HepG2 (cell line): ENCODE measurements at regions not wholly inside any gene's neighbourhood (a gene's known extent, or its start where the extent isn't known, plus 50 kb on each side); places are given as distances from the start of the nearest gene placed in this dataset.

ENCODE experiments used
- CBFB ChIP-seq: sonication (generic); formaldehyde crosslinking; IDR thresholded peaks from 2 replicates; pipeline ENCODE4 v1.4.0; 2020; ENCODE audit warnings: missing genetic modification reagents
- CREM ChIP-seq, 2 experiments: sonication (generic) in 1 of 2; formaldehyde crosslinking in 1 of 2; IDR thresholded peaks; 2 replicates each; pipeline versions ENCODE4 v1.4.0 to v1.6.1; 2016 to 2020; ENCODE audit warnings: antibody characterized with exemption in 1 of 2, mild to moderate bottlenecking in 1 of 2, missing genetic modification reagents in 1 of 2
- ELF4 ChIP-seq: sonication (generic); formaldehyde crosslinking; IDR thresholded peaks from 2 replicates; pipeline ENCODE4 v1.5.0; 2020; ENCODE audit warnings: missing genetic modification reagents, mild to moderate bottlenecking, moderate library complexity, borderline replicate concordance
- FLYWCH1 ChIP-seq: sonication (generic); formaldehyde crosslinking; IDR thresholded peaks from 2 replicates; pipeline ENCODE4 v1.8.1; 2023; ENCODE audit warnings: mild to moderate bottlenecking, missing genetic modification reagents
- FOSL1 ChIP-seq: sonication (generic); formaldehyde crosslinking; IDR thresholded peaks from 2 replicates; pipeline ENCODE4 v1.9.0; 2021; ENCODE audit warnings: missing genetic modification reagents, borderline replicate concordance
- HNRNPK ChIP-seq: fragments of 200-400 bp; formaldehyde crosslinking; IDR thresholded peaks from 2 replicates; pipeline ENCODE4 v1.6.1; 2018; ENCODE audit warnings: low read length, low read depth, moderate library complexity, mild to moderate bottlenecking; ENCODE audit not compliant: poor library complexity, severe bottlenecking
- NR2F2 ChIP-seq: IDR thresholded peaks from 2 replicates; pipeline ENCODE4 v1.6.1; 2012; ENCODE audit warnings: low read depth, inconsistent platforms, borderline replicate concordance
- ZNF207 ChIP-seq: fragments of 450-650 bp; IDR thresholded peaks from 2 replicates; pipeline ENCODE4 v1.6.1; 2016; ENCODE audit warnings: antibody characterized with exemption, borderline replicate concordance
- ZNF253 ChIP-seq: sonication (generic); formaldehyde crosslinking; IDR thresholded peaks from 2 replicates; pipeline ENCODE4 v1.8.0; 2022; ENCODE audit warnings: mild to moderate bottlenecking, missing genetic modification reagents, borderline replicate concordance
- ZNF468 ChIP-seq: sonication (generic); formaldehyde crosslinking; IDR thresholded peaks from 2 replicates; pipeline ENCODE4 v1.8.0; 2022; ENCODE audit warnings: mild to moderate bottlenecking, moderate library complexity, missing genetic modification reagents
- TF ChIP-seq, protein P1 (sequence below), 2 experiments: IDR thresholded peaks; 2 replicates each; pipeline ENCODE4 v1.6.1; 2011 to 2012; ENCODE audit warnings: low read length in 2 of 2, borderline replicate concordance in 1 of 2, low read depth in 1 of 2, mild to moderate bottlenecking in 1 of 2, moderate library complexity in 1 of 2
- TF ChIP-seq, protein P2 (sequence below): sonication (generic); formaldehyde crosslinking; IDR thresholded peaks from 2 replicates; pipeline ENCODE4 v1.4.0; 2020; ENCODE audit warnings: missing genetic modification reagents
- TF ChIP-seq, protein P3 (sequence below): sonication (generic); formaldehyde crosslinking; IDR thresholded peaks from 2 replicates; pipeline ENCODE4 v1.4.0; 2020; ENCODE audit warnings: low read depth, mild to moderate bottlenecking, missing genetic modification reagents

DNA sequence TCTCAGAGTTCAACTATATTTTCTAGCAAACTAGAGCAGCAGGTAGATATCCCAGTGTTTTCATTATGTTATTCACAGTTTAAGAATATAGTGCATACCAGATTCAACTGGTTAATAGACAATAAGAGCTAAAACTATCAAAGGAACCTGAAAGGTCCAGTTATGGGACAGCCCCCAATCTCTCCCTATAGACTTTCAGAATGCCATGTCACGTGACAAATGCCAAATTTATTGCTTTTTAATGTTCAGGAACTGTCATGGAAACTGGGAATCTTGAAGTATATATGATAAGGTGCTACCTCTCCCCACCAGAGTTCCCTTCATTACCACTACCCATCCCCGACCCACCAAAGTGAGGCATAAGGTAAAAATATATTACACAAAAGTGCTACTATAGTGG is 629.0 kb upstream of the SEMA6A start:
- TF ChIP-seq, protein P1, sequence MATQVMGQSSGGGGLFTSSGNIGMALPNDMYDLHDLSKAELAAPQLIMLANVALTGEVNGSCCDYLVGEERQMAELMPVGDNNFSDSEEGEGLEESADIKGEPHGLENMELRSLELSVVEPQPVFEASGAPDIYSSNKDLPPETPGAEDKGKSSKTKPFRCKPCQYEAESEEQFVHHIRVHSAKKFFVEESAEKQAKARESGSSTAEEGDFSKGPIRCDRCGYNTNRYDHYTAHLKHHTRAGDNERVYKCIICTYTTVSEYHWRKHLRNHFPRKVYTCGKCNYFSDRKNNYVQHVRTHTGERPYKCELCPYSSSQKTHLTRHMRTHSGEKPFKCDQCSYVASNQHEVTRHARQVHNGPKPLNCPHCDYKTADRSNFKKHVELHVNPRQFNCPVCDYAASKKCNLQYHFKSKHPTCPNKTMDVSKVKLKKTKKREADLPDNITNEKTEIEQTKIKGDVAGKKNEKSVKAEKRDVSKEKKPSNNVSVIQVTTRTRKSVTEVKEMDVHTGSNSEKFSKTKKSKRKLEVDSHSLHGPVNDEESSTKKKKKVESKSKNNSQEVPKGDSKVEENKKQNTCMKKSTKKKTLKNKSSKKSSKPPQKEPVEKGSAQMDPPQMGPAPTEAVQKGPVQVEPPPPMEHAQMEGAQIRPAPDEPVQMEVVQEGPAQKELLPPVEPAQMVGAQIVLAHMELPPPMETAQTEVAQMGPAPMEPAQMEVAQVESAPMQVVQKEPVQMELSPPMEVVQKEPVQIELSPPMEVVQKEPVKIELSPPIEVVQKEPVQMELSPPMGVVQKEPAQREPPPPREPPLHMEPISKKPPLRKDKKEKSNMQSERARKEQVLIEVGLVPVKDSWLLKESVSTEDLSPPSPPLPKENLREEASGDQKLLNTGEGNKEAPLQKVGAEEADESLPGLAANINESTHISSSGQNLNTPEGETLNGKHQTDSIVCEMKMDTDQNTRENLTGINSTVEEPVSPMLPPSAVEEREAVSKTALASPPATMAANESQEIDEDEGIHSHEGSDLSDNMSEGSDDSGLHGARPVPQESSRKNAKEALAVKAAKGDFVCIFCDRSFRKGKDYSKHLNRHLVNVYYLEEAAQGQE (IDR thresholded peaks at IDR 0.05; ENCODE audit: borderline replicate concordance in 1 of 2, low read depth in 1 of 2, low read length in 2 of 2) = no peak
- TF ChIP-seq FOSL1 (CRISPR knock-in tag) = no peak
- TF ChIP-seq ELF4 = no peak
- TF ChIP-seq CREM (IDR thresholded peaks at IDR 0.05) = no peak
- TF ChIP-seq CREM (CRISPR knock-in tag; IDR thresholded peaks at IDR 0.05) = no peak
- no peak for TF ChIP-seq ZNF207
- TF ChIP-seq, protein P2, sequence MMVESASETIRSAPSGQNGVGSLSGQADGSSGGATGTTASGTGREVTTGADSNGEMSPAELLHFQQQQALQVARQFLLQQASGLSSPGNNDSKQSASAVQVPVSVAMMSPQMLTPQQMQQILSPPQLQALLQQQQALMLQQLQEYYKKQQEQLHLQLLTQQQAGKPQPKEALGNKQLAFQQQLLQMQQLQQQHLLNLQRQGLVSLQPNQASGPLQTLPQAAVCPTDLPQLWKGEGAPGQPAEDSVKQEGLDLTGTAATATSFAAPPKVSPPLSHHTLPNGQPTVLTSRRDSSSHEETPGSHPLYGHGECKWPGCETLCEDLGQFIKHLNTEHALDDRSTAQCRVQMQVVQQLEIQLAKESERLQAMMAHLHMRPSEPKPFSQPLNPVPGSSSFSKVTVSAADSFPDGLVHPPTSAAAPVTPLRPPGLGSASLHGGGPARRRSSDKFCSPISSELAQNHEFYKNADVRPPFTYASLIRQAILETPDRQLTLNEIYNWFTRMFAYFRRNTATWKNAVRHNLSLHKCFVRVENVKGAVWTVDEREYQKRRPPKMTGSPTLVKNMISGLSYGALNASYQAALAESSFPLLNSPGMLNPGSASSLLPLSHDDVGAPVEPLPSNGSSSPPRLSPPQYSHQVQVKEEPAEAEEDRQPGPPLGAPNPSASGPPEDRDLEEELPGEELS (CRISPR knock-in tag) = no peak
- TF ChIP-seq FLYWCH1 (CRISPR knock-in tag) = no peak
- no peak for TF ChIP-seq CBFB (CRISPR knock-in tag)
- no peak for TF ChIP-seq NR2F2
- TF ChIP-seq, protein P3, sequence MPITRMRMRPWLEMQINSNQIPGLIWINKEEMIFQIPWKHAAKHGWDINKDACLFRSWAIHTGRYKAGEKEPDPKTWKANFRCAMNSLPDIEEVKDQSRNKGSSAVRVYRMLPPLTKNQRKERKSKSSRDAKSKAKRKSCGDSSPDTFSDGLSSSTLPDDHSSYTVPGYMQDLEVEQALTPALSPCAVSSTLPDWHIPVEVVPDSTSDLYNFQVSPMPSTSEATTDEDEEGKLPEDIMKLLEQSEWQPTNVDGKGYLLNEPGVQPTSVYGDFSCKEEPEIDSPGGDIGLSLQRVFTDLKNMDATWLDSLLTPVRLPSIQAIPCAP (CRISPR knock-in tag) = no peak
- no peak for TF ChIP-seq ZNF253 (CRISPR knock-in tag)
- TF ChIP-seq HNRNPK = no peak
- no peak for TF ChIP-seq ZNF468 (CRISPR knock-in tag)
